ENCODE measurements at regions not wholly inside any gene's neighbourhood (a gene's known extent, or its start where the extent isn't known, plus 50 kb on each side); places are given as distances from the start of the nearest gene placed in this dataset.

- Mint-ChIP-seq H3K4me3 (ENCODE audit: unreplicated experiment) (no peak overlapping the region), H3K36me3 (ENCODE audit: low read depth) (no peaks in the 10 kb centered on the region), H3K27me3 (ENCODE audit: low read depth) (no peaks in the 10 kb centered on the region), H3K27ac (ENCODE audit: unreplicated experiment) (no peak overlapping the region), H3K4me1 (ENCODE audit: low read depth) (peaks cover 12% of the 10 kb centered on the region), H3K9me3 (ENCODE audit: low read depth) (peaks cover 5% of the 10 kb centered on the region)
- no peak for DNase-seq (ENCODE audit: low spot score)
- TF ChIP-seq, protein P1, sequence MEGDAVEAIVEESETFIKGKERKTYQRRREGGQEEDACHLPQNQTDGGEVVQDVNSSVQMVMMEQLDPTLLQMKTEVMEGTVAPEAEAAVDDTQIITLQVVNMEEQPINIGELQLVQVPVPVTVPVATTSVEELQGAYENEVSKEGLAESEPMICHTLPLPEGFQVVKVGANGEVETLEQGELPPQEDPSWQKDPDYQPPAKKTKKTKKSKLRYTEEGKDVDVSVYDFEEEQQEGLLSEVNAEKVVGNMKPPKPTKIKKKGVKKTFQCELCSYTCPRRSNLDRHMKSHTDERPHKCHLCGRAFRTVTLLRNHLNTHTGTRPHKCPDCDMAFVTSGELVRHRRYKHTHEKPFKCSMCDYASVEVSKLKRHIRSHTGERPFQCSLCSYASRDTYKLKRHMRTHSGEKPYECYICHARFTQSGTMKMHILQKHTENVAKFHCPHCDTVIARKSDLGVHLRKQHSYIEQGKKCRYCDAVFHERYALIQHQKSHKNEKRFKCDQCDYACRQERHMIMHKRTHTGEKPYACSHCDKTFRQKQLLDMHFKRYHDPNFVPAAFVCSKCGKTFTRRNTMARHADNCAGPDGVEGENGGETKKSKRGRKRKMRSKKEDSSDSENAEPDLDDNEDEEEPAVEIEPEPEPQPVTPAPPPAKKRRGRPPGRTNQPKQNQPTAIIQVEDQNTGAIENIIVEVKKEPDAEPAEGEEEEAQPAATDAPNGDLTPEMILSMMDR (IDR thresholded peaks at IDR 0.05), result no peak
Measured at GRCh38 chr3:106508331-106508893, 639.6 kb upstream of the CBLB start.

GRCh38 chr3:106510206-106510605 lies 641.4 kb upstream of the CBLB start:
- Mint-ChIP-seq H3K27me3 (ENCODE audit: low read depth) (no peaks in the 10 kb centered on the region), H3K36me3 (ENCODE audit: low read depth) (no peaks in the 10 kb centered on the region), H3K27ac (ENCODE audit: unreplicated experiment) (no peak overlapping the region), H3K4me3 (ENCODE audit: unreplicated experiment) (no peak overlapping the region), H3K4me1 (ENCODE audit: low read depth) (peaks cover 15% of the 10 kb centered on the region), H3K9me3 (ENCODE audit: low read depth) (peaks cover 5% of the 10 kb centered on the region)
- TF ChIP-seq, protein P1 (IDR thresholded peaks at IDR 0.05), result no peak
- no peak for DNase-seq (ENCODE audit: low spot score)

- no peaks in the 10 kb centered on the region for H3K9me3 Mint-ChIP-seq (ENCODE audit: low read depth)
- no peaks in the 10 kb centered on the region for H3K27me3 Mint-ChIP-seq (ENCODE audit: low read depth)
- no peaks in the 10 kb centered on the region for H3K36me3 Mint-ChIP-seq (ENCODE audit: low read depth)
- H3K27ac Mint-ChIP-seq (ENCODE audit: unreplicated experiment), result no peak overlapping the region
- no peak overlapping the region for H3K4me3 Mint-ChIP-seq (ENCODE audit: unreplicated experiment)
- DNase-seq (ENCODE audit: low spot score), result no peak
- TF ChIP-seq, protein P1 (IDR thresholded peaks at IDR 0.05), result no peak
- peaks cover 17% of the 10 kb centered on the region for H3K4me1 Mint-ChIP-seq (ENCODE audit: low read depth)
Measured at GRCh38 chr3:106512846-106513245, 644.0 kb upstream of the CBLB start.

DNA sequence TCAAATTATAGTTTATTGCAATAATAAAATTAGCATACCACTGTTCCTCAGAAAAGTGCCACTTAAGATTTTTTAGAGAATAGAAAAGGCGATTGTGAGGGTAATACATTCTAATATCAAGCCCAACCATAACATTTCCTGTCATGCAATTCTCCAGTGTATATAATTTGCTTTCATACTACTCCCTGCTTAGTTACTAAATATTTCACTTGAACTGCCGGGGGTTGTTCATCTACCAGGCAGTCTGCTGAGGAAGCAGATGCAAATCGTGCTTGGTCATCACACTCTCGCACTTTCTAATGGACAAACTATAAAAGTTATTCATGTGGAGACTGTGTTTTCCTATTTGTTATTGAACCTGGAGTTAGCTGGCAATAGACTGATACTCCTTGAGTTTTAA lies 645.6 kb upstream of the CBLB start:
- H3K27me3 Mint-ChIP-seq (ENCODE audit: low read depth), result no peaks in the 10 kb centered on the region
- no peak overlapping the region for H3K4me3 Mint-ChIP-seq (ENCODE audit: unreplicated experiment)
- peak overlapping the region; percentile 66 for H3K27ac Mint-ChIP-seq (ENCODE audit: unreplicated experiment)
- no peaks in the 10 kb centered on the region for H3K36me3 Mint-ChIP-seq (ENCODE audit: low read depth)
- H3K9me3 Mint-ChIP-seq (ENCODE audit: low read depth), result no peaks in the 10 kb centered on the region
- peaks cover 25% of the 10 kb centered on the region for H3K4me1 Mint-ChIP-seq (ENCODE audit: low read depth)
- no peak for DNase-seq (ENCODE audit: low spot score)
- TF ChIP-seq, protein P1 (IDR thresholded peaks at IDR 0.05), result no peak

GRCh38 chr3:106518516-106518915 lies 649.7 kb upstream of the CBLB start:
- H3K4me3 Mint-ChIP-seq (ENCODE audit: unreplicated experiment), result no peak overlapping the region
- DNase-seq (ENCODE audit: low spot score), result no peak
- no peaks in the 10 kb centered on the region for H3K9me3 Mint-ChIP-seq (ENCODE audit: low read depth)
- peaks cover 18% of the 10 kb centered on the region for H3K4me1 Mint-ChIP-seq (ENCODE audit: low read depth)
- TF ChIP-seq, protein P1 (IDR thresholded peaks at IDR 0.05), result no peak
- no peaks in the 10 kb centered on the region for H3K36me3 Mint-ChIP-seq (ENCODE audit: low read depth)
- H3K27ac Mint-ChIP-seq (ENCODE audit: unreplicated experiment), result peak overlapping the region; percentile 4
- no peaks in the 10 kb centered on the region for H3K27me3 Mint-ChIP-seq (ENCODE audit: low read depth)

Data from chondrocyte (in vitro differentiated cells).